NB4 (cell line): ENCODE measurements at regions not wholly inside any gene's neighbourhood (a gene's known extent, or its start where the extent isn't known, plus 50 kb on each side); places are given as distances from the start of the nearest gene placed in this dataset.

ENCODE experiments used
- DNase-seq: peaks from one replicate; pipeline ENCODE4 v3.0.0; 2010; ENCODE audit warnings: low read depth
- H3K4me3 ChIP-seq: one replicate; pipeline ENCODE4 v1.5.1; 2011; ENCODE audit warnings: mild to moderate bottlenecking, low read depth, low read length, moderate library complexity
- CTCF ChIP-seq: IDR thresholded peaks from one replicate; pipeline ENCODE4 v1.5.1; 2012; ENCODE audit warnings: low read depth, low read length
- MAX ChIP-seq: IDR thresholded peaks from 2 replicates; pipeline ENCODE4 v1.6.1; 2011; ENCODE audit warnings: low read depth, low read length
- MYC ChIP-seq: IDR thresholded peaks from 2 replicates; pipeline ENCODE4 v1.6.1; 2011; ENCODE audit warnings: low read depth, low read length
- POLR2A ChIP-seq: IDR thresholded peaks from 2 replicates; pipeline ENCODE4 v1.6.1; 2011; ENCODE audit warnings: mild to moderate bottlenecking; ENCODE audit not compliant: insufficient read length; ENCODE audit errors: extremely low read depth

GRCh38 chr1:209353053-209353452 lies 230.5 kb upstream of the CAMK1G start:
- no peak overlapping the region for H3K4me3 ChIP-seq
- no peak for DNase-seq
- no peak for TF ChIP-seq MYC
- TF ChIP-seq MAX: no peak
- no peak for TF ChIP-seq POLR2A
- TF ChIP-seq CTCF: no peak

GRCh38 chr1:209354111-209354839 lies 229.2 kb upstream of the CAMK1G start:
- no peak overlapping the region for H3K4me3 ChIP-seq
- TF ChIP-seq POLR2A (no peak), CTCF (peak; percentile 87)
- peak; percentile 77 for DNase-seq

- no peak for DNase-seq
Observed at GRCh38 chr1:209354840-209355165, 228.7 kb upstream of the CAMK1G start.

GRCh38 chr1:209355415-209355814 lies 228.1 kb upstream of the CAMK1G start:
- TF ChIP-seq CTCF (no peak), POLR2A (no peak), MAX (no peak), MYC (no peak)
- no peak for DNase-seq

More at GRCh38 chr1:209354840-209355165, 228.7 kb upstream of the CAMK1G start:
- TF ChIP-seq MAX (no peak), POLR2A (no peak), CTCF (no peak), MYC (no peak)
- H3K4me3 ChIP-seq: no peak overlapping the region

GRCh38 chr1:209356976-209357377 lies 226.5 kb upstream of the CAMK1G start:
- H3K4me3 ChIP-seq: no peak overlapping the region
- TF ChIP-seq MYC: no peak
- TF ChIP-seq MAX: no peak
- TF ChIP-seq POLR2A: no peak
- no peak for TF ChIP-seq CTCF
- DNase-seq: no peak

More at GRCh38 chr1:209355415-209355814, 228.1 kb upstream of the CAMK1G start:
- no peak overlapping the region for H3K4me3 ChIP-seq

- TF ChIP-seq POLR2A (no peak), MYC (no peak), CTCF (no peak), MAX (no peak)
- DNase-seq: no peak
- no peak overlapping the region for H3K4me3 ChIP-seq
Observed at GRCh38 chr1:209363112-209363511, 220.4 kb upstream of the CAMK1G start.
